Neural progenitor cell (in vitro differentiated cells): ENCODE measurements at regions not wholly inside any gene's neighbourhood (a gene's known extent, or its start where the extent isn't known, plus 50 kb on each side); places are given as distances from the start of the nearest gene placed in this dataset.

ENCODE experiments used
- DNase-seq: peaks from one replicate; pipeline ENCODE4 v3.0.0-alpha.2; 2016; ENCODE audit warnings: low spot score
- H2AFZ ChIP-seq: fragments of 200-600 bp; sonication (generic); replicated peaks from 2 replicates; pipeline ENCODE4 v1.6.1; 2016; ENCODE audit warnings: antibody characterized with exemption
- H3F3A ChIP-seq: fragments of 200-600 bp; sonication (generic); 2 replicates; pipeline ENCODE4 v1.6.1; 2016; ENCODE audit warnings: antibody characterized with exemption, low read depth
- H3K27ac ChIP-seq: fragments of 200-600 bp; sonication (generic); 2 replicates; pipeline ENCODE4 v1.5.1; 2016; ENCODE audit warnings: mild to moderate bottlenecking
- H3K27me3 ChIP-seq: fragments of 200-600 bp; sonication (generic); 2 replicates; pipeline ENCODE4 v1.6.1; 2016; ENCODE audit warnings: mild to moderate bottlenecking, moderate library complexity
- H3K36me3 ChIP-seq: fragments of 200-600 bp; sonication (generic); 2 replicates; pipeline ENCODE4 v1.5.1; 2016
- H3K4me1 ChIP-seq: fragments of 200-600 bp; sonication (generic); 2 replicates; pipeline ENCODE4 v1.6.1; 2016; ENCODE audit warnings: mixed run types
- H3K4me2 ChIP-seq: fragments of 200-600 bp; sonication (generic); 2 replicates; pipeline ENCODE4 v1.6.1; 2016
- H3K4me3 ChIP-seq: fragments of 200-600 bp; sonication (generic); 2 replicates; pipeline ENCODE4 v1.5.1; 2016
- H3K79me2 ChIP-seq: fragments of 200-600 bp; sonication (generic); 2 replicates; pipeline ENCODE4 v1.6.1; 2016; ENCODE audit warnings: low read depth
- H3K9ac ChIP-seq: fragments of 200-600 bp; sonication (generic); 2 replicates; pipeline ENCODE4 v1.6.1; 2016
- H3K9me3 ChIP-seq: fragments of 200-600 bp; sonication (generic); 2 replicates; pipeline ENCODE4 v1.5.1; 2016; ENCODE audit warnings: low read depth
- H4K20me1 ChIP-seq: fragments of 200-600 bp; sonication (generic); 2 replicates; pipeline ENCODE4 v1.6.1; 2016; ENCODE audit warnings: low read depth
- H3K27ac Mint-ChIP-seq: 3 replicates; pipeline ENCODE4 v1.8.0; 2021; ENCODE audit warnings: mixed read lengths
- H3K27me3 Mint-ChIP-seq: 2 replicates; pipeline ENCODE4 v1.8.0; 2022; ENCODE audit warnings: low read depth, mild to moderate bottlenecking, inconsistent platforms, moderate library complexity, mixed read lengths; ENCODE audit not compliant: insufficient read depth
- H3K36me3 Mint-ChIP-seq: 3 replicates; pipeline ENCODE4 v1.8.0; 2021; ENCODE audit warnings: mixed read lengths
- H3K4me1 Mint-ChIP-seq: 3 replicates; pipeline ENCODE4 v1.8.0; 2021; ENCODE audit warnings: mixed read lengths
- H3K4me3 Mint-ChIP-seq: 3 replicates; pipeline ENCODE4 v1.8.0; 2021; ENCODE audit warnings: mild to moderate bottlenecking, moderate library complexity, mixed read lengths
- H3K9me3 Mint-ChIP-seq: 3 replicates; pipeline ENCODE4 v1.8.0; 2020; ENCODE audit warnings: mixed read lengths
- CTCF ChIP-seq: fragments of 200-600 bp; sonication (generic); IDR thresholded peaks from 2 replicates; pipeline ENCODE4 v1.5.1; 2017; ENCODE audit warnings: antibody characterized with exemption, mild to moderate bottlenecking
- EZH2 ChIP-seq: fragments of 200-600 bp; sonication (generic); IDR thresholded peaks from 2 replicates; pipeline ENCODE4 v1.6.1; 2017; ENCODE audit warnings: antibody characterized with exemption, mild to moderate bottlenecking, moderate library complexity
- EZH2phosphoT487 ChIP-seq: fragments of 200-600 bp; sonication (generic); IDR thresholded peaks from 2 replicates; pipeline ENCODE4 v1.6.1; 2017; ENCODE audit warnings: antibody characterized with exemption

DNA sequence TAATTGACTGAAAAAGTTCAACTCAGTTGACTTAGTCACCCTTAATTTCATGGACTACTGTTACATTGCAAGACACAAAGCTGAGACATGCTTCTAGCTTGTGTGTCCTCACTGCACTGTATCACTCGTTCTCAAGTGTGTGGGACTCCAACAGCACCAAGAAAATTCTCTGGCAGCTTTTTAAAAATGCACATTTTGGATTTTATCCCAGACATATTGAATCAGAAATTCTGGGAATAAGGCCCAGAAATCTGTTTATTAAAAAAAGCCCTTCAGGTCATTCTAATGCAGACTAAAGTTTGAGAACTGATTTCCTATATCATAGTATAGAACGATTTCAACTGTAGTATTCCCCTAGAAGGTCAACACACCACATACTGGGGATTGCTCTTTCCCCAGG, 1485.3 kb downstream of the PCDH9 start:
- H3K27me3 Mint-ChIP-seq: no peaks in the 10 kb centered on the region
- H3K36me3 Mint-ChIP-seq: no peaks in the 10 kb centered on the region
- Histone ChIP-seq H4K20me1 (no peaks in the 10 kb centered on the region), H3K4me3 (no peak overlapping the region), H3K4me2 (no peak overlapping the region), H3K79me2 (no peaks in the 10 kb centered on the region), H3K27ac (no peak overlapping the region), H3K4me1 (no peaks in the 10 kb centered on the region), H2AFZ (no peak overlapping the region), H3K9ac (no peak overlapping the region), H3F3A (no peaks in the 10 kb centered on the region), H3K27me3 (no peaks in the 10 kb centered on the region), H3K9me3 (no peaks in the 10 kb centered on the region), H3K36me3 (no peaks in the 10 kb centered on the region)
- no peak overlapping the region for H3K4me3 Mint-ChIP-seq
- no peak for DNase-seq
- H3K4me1 Mint-ChIP-seq: no peaks in the 10 kb centered on the region
- H3K9me3 Mint-ChIP-seq: peaks cover 2% of the 10 kb centered on the region
- no peak overlapping the region for H3K27ac Mint-ChIP-seq
- TF ChIP-seq CTCF: no peak
- no peak for TF ChIP-seq EZH2phosphoT487
- TF ChIP-seq EZH2: no peak

- Mint-ChIP-seq H3K9me3 (peaks cover 9% of the 10 kb centered on the region), H3K4me3 (no peak overlapping the region), H3K27me3 (peaks cover 2% of the 10 kb centered on the region), H3K4me1 (no peaks in the 10 kb centered on the region), H3K36me3 (no peaks in the 10 kb centered on the region), H3K27ac (no peak overlapping the region)
- no peak overlapping the region for H3K9ac ChIP-seq
- H3F3A ChIP-seq: no peaks in the 10 kb centered on the region
- no peaks in the 10 kb centered on the region for H3K36me3 ChIP-seq
- H3K27me3 ChIP-seq: no peaks in the 10 kb centered on the region
- DNase-seq: no peak
- no peak overlapping the region for H3K4me2 ChIP-seq
- no peaks in the 10 kb centered on the region for H3K4me1 ChIP-seq
- H4K20me1 ChIP-seq: no peaks in the 10 kb centered on the region
- H3K9me3 ChIP-seq: no peaks in the 10 kb centered on the region
- no peak overlapping the region for H2AFZ ChIP-seq
- no peaks in the 10 kb centered on the region for H3K79me2 ChIP-seq
- H3K27ac ChIP-seq: no peak overlapping the region
- TF ChIP-seq CTCF: no peak
- TF ChIP-seq EZH2phosphoT487: no peak
- no peak for TF ChIP-seq EZH2
- no peak overlapping the region for H3K4me3 ChIP-seq
Measured at GRCh38 chr13:65733110-65733509, 1497.0 kb downstream of the PCDH9 start.

DNA sequence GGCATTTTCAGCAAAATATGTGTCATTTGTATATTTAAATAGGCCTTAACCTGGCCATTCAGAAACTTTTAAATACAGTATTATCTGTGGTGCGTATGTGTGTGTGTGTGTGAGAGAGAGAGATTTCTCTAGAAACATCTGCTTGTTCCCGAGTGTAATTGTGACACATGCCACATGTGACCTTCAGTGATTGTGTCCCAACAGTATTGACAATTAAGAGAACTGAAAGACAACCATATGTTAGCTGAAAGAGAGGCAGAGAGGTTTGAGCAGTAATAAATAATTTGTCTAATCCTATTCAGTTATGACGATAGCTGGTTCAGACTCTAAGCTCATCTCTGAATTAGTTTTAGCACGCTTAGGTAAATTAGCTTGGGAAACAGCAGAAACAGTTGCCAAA, 1503.1 kb downstream of the PCDH9 start:
- Mint-ChIP-seq H3K27me3 (peaks cover 2% of the 10 kb centered on the region), H3K36me3 (no peaks in the 10 kb centered on the region), H3K27ac (no peak overlapping the region), H3K9me3 (no peaks in the 10 kb centered on the region), H3K4me3 (no peak overlapping the region), H3K4me1 (no peaks in the 10 kb centered on the region)
- Histone ChIP-seq H3F3A (no peaks in the 10 kb centered on the region), H3K36me3 (no peaks in the 10 kb centered on the region), H3K79me2 (no peaks in the 10 kb centered on the region), H2AFZ (no peak overlapping the region), H3K4me1 (no peaks in the 10 kb centered on the region), H3K4me3 (no peak overlapping the region), H3K27me3 (no peaks in the 10 kb centered on the region), H3K9ac (no peak overlapping the region), H3K27ac (no peak overlapping the region), H3K9me3 (no peaks in the 10 kb centered on the region), H4K20me1 (no peaks in the 10 kb centered on the region), H3K4me2 (no peak overlapping the region)
- DNase-seq: no peak
- TF ChIP-seq EZH2phosphoT487 (no peak), EZH2 (no peak), CTCF (no peak)

- DNase-seq: no peak
Measured at GRCh38 chr13:65725006-65725405, 1505.1 kb downstream of the PCDH9 start.

More at GRCh38 chr13:65725006-65725405, 1505.1 kb downstream of the PCDH9 start:
- H3K79me2 ChIP-seq: no peaks in the 10 kb centered on the region
- no peak for TF ChIP-seq EZH2phosphoT487
- TF ChIP-seq CTCF: no peak
- no peak for TF ChIP-seq EZH2
- no peaks in the 10 kb centered on the region for H3K36me3 ChIP-seq
- H3K4me3 ChIP-seq: no peak overlapping the region
- no peaks in the 10 kb centered on the region for H4K20me1 ChIP-seq
- H3K36me3 Mint-ChIP-seq: no peaks in the 10 kb centered on the region
- no peaks in the 10 kb centered on the region for H3K27me3 ChIP-seq
- no peaks in the 10 kb centered on the region for H3K9me3 Mint-ChIP-seq
- no peaks in the 10 kb centered on the region for H3F3A ChIP-seq
- H3K27me3 Mint-ChIP-seq: peaks cover 2% of the 10 kb centered on the region
- no peak overlapping the region for H3K9ac ChIP-seq
- H2AFZ ChIP-seq: no peak overlapping the region
- H3K4me2 ChIP-seq: no peak overlapping the region
- no peak overlapping the region for H3K27ac ChIP-seq
- no peaks in the 10 kb centered on the region for H3K9me3 ChIP-seq
- no peaks in the 10 kb centered on the region for H3K4me1 Mint-ChIP-seq
- no peak overlapping the region for H3K27ac Mint-ChIP-seq
- peaks cover 3% of the 10 kb centered on the region for H3K4me1 ChIP-seq
- no peak overlapping the region for H3K4me3 Mint-ChIP-seq
